Right lung (tissue), 2 donors: ENCODE measurements at regions not wholly inside any gene's neighbourhood (a gene's known extent, or its start where the extent isn't known, plus 50 kb on each side); places are given as distances from the start of the nearest gene placed in this dataset.
"Not testable (repeated sequence)": the region's sequence is repeated elsewhere in the genome, so short reads cannot be mapped to it uniquely, and the experiment has no call there.

Experiments used
- DNase-seq, 2 donors: peaks; one replicate each; pipeline ENCODE4 v3.0.0-alpha.2; 2013

- no peak for DNase-seq
Observed at GRCh38 chr15:55126111-55126510, 70.6 kb downstream of the RSL24D1 start.

GRCh38 chr15:55124616-55125015 lies 72.1 kb downstream of the RSL24D1 start:
- DNase-seq = no peak

- DNase-seq = no peak
Observed at GRCh38 chr15:55118344-55118870, 78.3 kb downstream of the RSL24D1 start.

GRCh38 chr15:55116636-55117035 lies 80.1 kb downstream of the RSL24D1 start:
- DNase-seq = no peak

GRCh38 chr15:55113736-55114135 lies 83.0 kb downstream of the RSL24D1 start:
- DNase-seq = no peak

- no peak for DNase-seq
Observed at GRCh38 chr15:55112706-55113105, 84.0 kb downstream of the RSL24D1 start.

- DNase-seq = no peak
Observed at GRCh38 chr15:55110446-55110845, 86.3 kb downstream of the RSL24D1 start.

- peak; percentile 46 to 56 for DNase-seq
Observed at GRCh38 chr15:55108858-55109518, 87.8 kb downstream of the RSL24D1 start.

GRCh38 chr15:55108448-55108847 lies 88.3 kb downstream of the RSL24D1 start:
- no peak for DNase-seq

GRCh38 chr15:55106155-55106554 lies 90.6 kb downstream of the RSL24D1 start:
- no peak for DNase-seq

- no peak for DNase-seq
Observed at GRCh38 chr15:55094136-55094535, 102.6 kb downstream of the RSL24D1 start.

GRCh38 chr15:55088207-55088606 lies 108.5 kb downstream of the RSL24D1 start:
- no peak for DNase-seq

GRCh38 chr15:55084673-55085072 lies 112.1 kb downstream of the RSL24D1 start:
- no peak for DNase-seq

GRCh38 chr15:55084216-55084615 lies 112.5 kb downstream of the RSL24D1 start:
- DNase-seq = no peak

- not testable (repeated sequence) for DNase-seq
Observed at GRCh38 chr15:55077052-55077451, 119.7 kb downstream of the RSL24D1 start.

- DNase-seq = no peak
Observed at GRCh38 chr15:55074431-55074830, 122.3 kb downstream of the RSL24D1 start.

- not testable (repeated sequence) for DNase-seq
Observed at GRCh38 chr15:55063970-55064369, 132.8 kb downstream of the RSL24D1 start.

GRCh38 chr15:55060836-55061235 lies 135.9 kb downstream of the RSL24D1 start:
- DNase-seq = no peak

- no peak for DNase-seq
Observed at GRCh38 chr15:55056500-55056899, 140.2 kb downstream of the RSL24D1 start.

GRCh38 chr15:55044162-55044561 lies 152.6 kb downstream of the RSL24D1 start:
- no peak for DNase-seq

GRCh38 chr15:55037071-55037470 lies 159.7 kb downstream of the RSL24D1 start:
- no peak for DNase-seq

GRCh38 chr15:55035749-55036148 lies 161.0 kb downstream of the RSL24D1 start:
- DNase-seq = no peak

- DNase-seq = no peak
Observed at GRCh38 chr15:55033574-55033973, 163.2 kb downstream of the RSL24D1 start.

GRCh38 chr15:55031727-55032126 lies 165.0 kb downstream of the RSL24D1 start:
- peak in 1 of 2 donors; percentile 6 for DNase-seq
